UCSD-AML1 (cell line): ENCODE measurements at regions not wholly inside any gene's neighbourhood (a gene's known extent, or its start where the extent isn't known, plus 50 kb on each side); places are given as distances from the start of the nearest gene placed in this dataset.

Experiments used
- DNase-seq: peaks from one replicate; lab custom pipeline; 2025; ENCODE audit not compliant: unreplicated experiment; lab: John Stamatoyannopoulos, UW

- DNase-seq, result no peak
Observed at GRCh38 chr2:152883951-152884487, 165.6 kb downstream of the ARL6IP6 start.

- no peak for DNase-seq
Observed at GRCh38 chr2:152881527-152881926, 163.1 kb downstream of the ARL6IP6 start.

- DNase-seq, result no peak
Observed at GRCh38 chr2:152879275-152879674, 160.9 kb downstream of the ARL6IP6 start.

- DNase-seq, result no peak
Observed at GRCh38 chr2:152875701-152876695, 157.6 kb downstream of the ARL6IP6 start.

GRCh38 chr2:152874955-152875354 is 156.5 kb downstream of the ARL6IP6 start:
- no peak for DNase-seq

GRCh38 chr2:152870239-152870638 is 151.8 kb downstream of the ARL6IP6 start:
- no peak for DNase-seq

GRCh38 chr2:152867397-152867796 is 149.0 kb downstream of the ARL6IP6 start:
- DNase-seq, result no peak

- no peak for DNase-seq
Observed at GRCh38 chr2:152864601-152865149, 146.3 kb downstream of the ARL6IP6 start.

GRCh38 chr2:152863826-152864225 is 145.4 kb downstream of the ARL6IP6 start:
- no peak for DNase-seq

GRCh38 chr2:152861349-152861942 is 143.0 kb downstream of the ARL6IP6 start:
- no peak for DNase-seq

- DNase-seq, result no peak
Observed at GRCh38 chr2:152858594-152859265, 140.3 kb downstream of the ARL6IP6 start.

GRCh38 chr2:152846697-152847470 is 128.5 kb downstream of the ARL6IP6 start:
- DNase-seq, result no peak

- DNase-seq, result no peak
Observed at GRCh38 chr2:152835674-152836073, 117.3 kb downstream of the ARL6IP6 start.

- DNase-seq, result no peak
Observed at GRCh38 chr2:152827944-152828343, 109.5 kb downstream of the ARL6IP6 start.

- no peak for DNase-seq
Observed at GRCh38 chr2:152826581-152827279, 108.3 kb downstream of the ARL6IP6 start.

- no peak for DNase-seq
Observed at GRCh38 chr2:152825834-152826233, 107.4 kb downstream of the ARL6IP6 start.

GRCh38 chr2:152823905-152824304 is 105.5 kb downstream of the ARL6IP6 start:
- DNase-seq, result no peak

GRCh38 chr2:152822676-152823075 is 104.3 kb downstream of the ARL6IP6 start:
- no peak for DNase-seq

- no peak for DNase-seq
Observed at GRCh38 chr2:152820048-152820447, 101.6 kb downstream of the ARL6IP6 start.
